Neural cell (in vitro differentiated cells): ENCODE measurements at regions not wholly inside any gene's neighbourhood (a gene's known extent, or its start where the extent isn't known, plus 50 kb on each side); places are given as distances from the start of the nearest gene placed in this dataset.

Source experiments
- H2AFZ ChIP-seq: fragments of 200-600, 300-800 bp; sonication (generic), shearing (Covaris generic); 2 replicates; pipeline ENCODE4 v1.6.0; 2014; ENCODE audit warnings: low read depth, mild to moderate bottlenecking, antibody characterized with exemption, low read length, moderate library complexity
- H3F3A ChIP-seq: fragments of 200-600 bp; shearing (Covaris generic); 2 replicates; pipeline ENCODE4 v1.6.1; 2016; ENCODE audit warnings: mild to moderate bottlenecking, moderate library complexity, mixed read lengths, antibody characterized with exemption, low read length; ENCODE audit not compliant: insufficient read depth, poor library complexity, severe bottlenecking
- H3K27ac ChIP-seq: fragments of 200-600, 300-800 bp; sonication (generic), shearing (Covaris generic); 2 replicates; pipeline ENCODE4 v1.5.1; 2014; ENCODE audit warnings: mild to moderate bottlenecking, low read length, moderate library complexity
- H3K27me3 ChIP-seq: fragments of 300-800, 200-600 bp; sonication (generic), shearing (Covaris generic); 2 replicates; pipeline ENCODE4 v1.6.0; 2014; ENCODE audit warnings: mild to moderate bottlenecking, low read depth, low read length, moderate library complexity; ENCODE audit not compliant: insufficient read depth
- H3K36me3 ChIP-seq: fragments of 300-800, 200-600 bp; sonication (generic), shearing (Covaris generic); 2 replicates; pipeline ENCODE4 v1.5.1; 2014; ENCODE audit warnings: mild to moderate bottlenecking, antibody characterized with exemption, low read length, moderate library complexity; ENCODE audit not compliant: insufficient read depth
- H3K4me2 ChIP-seq: fragments of 300-800, 200-600 bp; sonication (generic), shearing (Covaris generic); 2 replicates; pipeline ENCODE4 v1.6.0; 2014; ENCODE audit warnings: mild to moderate bottlenecking, low read length
- H3K4me3 ChIP-seq: fragments of 300-800, 200-600 bp; sonication (generic), shearing (Covaris generic); 2 replicates; pipeline ENCODE4 v1.5.1; 2014; ENCODE audit warnings: mild to moderate bottlenecking, low read length, moderate library complexity
- H3K79me2 ChIP-seq: fragments of 200-600 bp; shearing (Covaris generic); replicated peaks from 2 replicates; pipeline ENCODE4 v1.6.0; 2014; ENCODE audit warnings: mild to moderate bottlenecking, low read length, moderate library complexity; ENCODE audit not compliant: insufficient read depth
- H3K9ac ChIP-seq: fragments of 300-800, 200-600 bp; sonication (generic), shearing (Covaris generic); 2 replicates; pipeline ENCODE4 v1.6.1; 2016; ENCODE audit warnings: mild to moderate bottlenecking, low read length, mixed read lengths
- H3K9me2 ChIP-seq: fragments of 200-600 bp; shearing (Covaris generic); 2 replicates; pipeline ENCODE4 v1.6.1; 2016; ENCODE audit warnings: mild to moderate bottlenecking, low read length, mixed read lengths; ENCODE audit not compliant: insufficient read depth
- H3K9me3 ChIP-seq: fragments of 200-600, 300-800 bp; sonication (generic), shearing (Covaris generic); 2 replicates; pipeline ENCODE4 v1.6.1; 2016; ENCODE audit warnings: mild to moderate bottlenecking, mixed run types, low read length, moderate library complexity, mixed read lengths
- H4K20me1 ChIP-seq: fragments of 200-600 bp; shearing (Covaris generic); 2 replicates; pipeline ENCODE4 v1.6.1; 2016; ENCODE audit warnings: mild to moderate bottlenecking, mixed run types; ENCODE audit not compliant: insufficient read depth
- CTCF ChIP-seq: fragments of 450-650 bp; IDR thresholded peaks from 2 replicates; pipeline ENCODE4 v1.5.1; 2014; ENCODE audit warnings: antibody characterized with exemption, mild to moderate bottlenecking, moderate library complexity; ENCODE audit not compliant: poor library complexity, severe bottlenecking
- EP300 ChIP-seq: fragments of 450-650 bp; conservative IDR thresholded peaks from 2 replicates; pipeline ENCODE4 v1.6.1; 2014; ENCODE audit warnings: antibody characterized with exemption, mild to moderate bottlenecking, moderate library complexity; ENCODE audit not compliant: poor library complexity, severe bottlenecking
- EZH2 ChIP-seq: fragments of 200-600, 300-800 bp; shearing (Covaris generic), sonication (generic); IDR thresholded peaks from 2 replicates; pipeline ENCODE4 v1.6.1; 2014; ENCODE audit warnings: antibody characterized with exemption, low read length, borderline replicate concordance, mild to moderate bottlenecking; ENCODE audit not compliant: insufficient read depth, poor library complexity, severe bottlenecking
- MXI1 ChIP-seq: fragments of 450-650 bp; conservative IDR thresholded peaks from 2 replicates; pipeline ENCODE4 v1.6.1; 2014; ENCODE audit warnings: antibody characterized with exemption, mild to moderate bottlenecking; ENCODE audit not compliant: poor library complexity, severe bottlenecking
- POLR2AphosphoS5 ChIP-seq: IDR thresholded peaks from 2 replicates; pipeline ENCODE4 v1.6.1; 2012
- RAD21 ChIP-seq: fragments of 450-650 bp; conservative IDR thresholded peaks from 2 replicates; pipeline ENCODE4 v1.6.1; 2014; ENCODE audit warnings: antibody characterized with exemption, mild to moderate bottlenecking, moderate library complexity
- SMC3 ChIP-seq: fragments of 450-650 bp; conservative IDR thresholded peaks from 2 replicates; pipeline ENCODE4 v1.6.1; 2014; ENCODE audit warnings: antibody characterized with exemption, mild to moderate bottlenecking, moderate library complexity; ENCODE audit not compliant: poor library complexity
- TAF1 ChIP-seq: IDR thresholded peaks from 2 replicates; pipeline ENCODE4 v1.6.1; 2012; ENCODE audit warnings: low read depth
- TF ChIP-seq, protein P1 (sequence below): IDR thresholded peaks from 2 replicates; pipeline ENCODE4 v1.6.1; 2012; ENCODE audit warnings: borderline replicate concordance

DNA sequence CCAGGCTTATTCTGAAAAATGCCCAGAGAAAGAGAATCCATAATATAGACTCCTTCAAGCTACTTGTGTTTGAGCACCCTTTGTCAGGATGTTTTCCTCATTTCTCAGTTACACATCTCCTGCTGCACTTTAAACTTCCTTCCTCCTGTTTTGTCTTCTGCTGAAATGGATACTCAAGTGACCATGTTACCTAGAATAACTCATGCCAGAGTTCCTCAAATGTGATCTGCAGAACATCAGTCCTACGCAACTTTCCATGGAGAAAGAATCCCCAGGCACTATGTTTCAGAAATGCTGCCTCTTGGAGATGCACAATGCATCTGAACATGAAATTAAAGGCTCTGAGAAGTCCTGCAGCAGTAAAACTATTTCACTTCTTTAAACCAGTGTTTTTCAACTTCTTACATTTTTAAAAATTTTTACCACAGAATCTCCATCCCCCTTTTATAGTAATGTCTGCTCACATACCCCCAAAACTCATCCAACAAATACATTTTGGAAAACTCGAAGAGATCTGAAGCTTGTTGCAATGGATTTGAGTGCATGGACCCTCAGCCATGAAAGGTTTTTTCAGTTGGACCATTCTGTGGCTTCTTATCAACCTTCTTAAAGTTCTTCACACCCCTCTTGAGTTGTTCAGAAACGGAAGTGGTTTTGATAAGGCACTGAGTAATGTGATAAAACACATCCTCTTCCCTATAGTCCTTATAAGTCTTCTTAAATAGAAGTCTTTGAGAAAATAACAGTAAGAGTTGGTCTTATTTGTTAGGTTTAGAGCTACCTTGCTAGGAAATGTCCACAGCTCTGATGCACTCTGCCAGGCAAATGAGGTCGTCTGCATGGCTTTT, 84.5 kb upstream of the KCNA1 start:
- Histone ChIP-seq H3K9me2 (no peaks in the 10 kb centered on the region), H3K27ac (no peak overlapping the region), H3K79me2 (peaks cover 6% of the 10 kb centered on the region), H3F3A (no peaks in the 10 kb centered on the region), H2AFZ (no peak overlapping the region), H3K4me2 (no peak overlapping the region), H3K4me3 (no peak overlapping the region), H3K27me3 (no peaks in the 10 kb centered on the region), H4K20me1 (no peaks in the 10 kb centered on the region), H3K36me3 (no peaks in the 10 kb centered on the region), H3K9ac (no peak overlapping the region), H3K9me3 (no peaks in the 10 kb centered on the region)
- TF ChIP-seq, protein P1, sequence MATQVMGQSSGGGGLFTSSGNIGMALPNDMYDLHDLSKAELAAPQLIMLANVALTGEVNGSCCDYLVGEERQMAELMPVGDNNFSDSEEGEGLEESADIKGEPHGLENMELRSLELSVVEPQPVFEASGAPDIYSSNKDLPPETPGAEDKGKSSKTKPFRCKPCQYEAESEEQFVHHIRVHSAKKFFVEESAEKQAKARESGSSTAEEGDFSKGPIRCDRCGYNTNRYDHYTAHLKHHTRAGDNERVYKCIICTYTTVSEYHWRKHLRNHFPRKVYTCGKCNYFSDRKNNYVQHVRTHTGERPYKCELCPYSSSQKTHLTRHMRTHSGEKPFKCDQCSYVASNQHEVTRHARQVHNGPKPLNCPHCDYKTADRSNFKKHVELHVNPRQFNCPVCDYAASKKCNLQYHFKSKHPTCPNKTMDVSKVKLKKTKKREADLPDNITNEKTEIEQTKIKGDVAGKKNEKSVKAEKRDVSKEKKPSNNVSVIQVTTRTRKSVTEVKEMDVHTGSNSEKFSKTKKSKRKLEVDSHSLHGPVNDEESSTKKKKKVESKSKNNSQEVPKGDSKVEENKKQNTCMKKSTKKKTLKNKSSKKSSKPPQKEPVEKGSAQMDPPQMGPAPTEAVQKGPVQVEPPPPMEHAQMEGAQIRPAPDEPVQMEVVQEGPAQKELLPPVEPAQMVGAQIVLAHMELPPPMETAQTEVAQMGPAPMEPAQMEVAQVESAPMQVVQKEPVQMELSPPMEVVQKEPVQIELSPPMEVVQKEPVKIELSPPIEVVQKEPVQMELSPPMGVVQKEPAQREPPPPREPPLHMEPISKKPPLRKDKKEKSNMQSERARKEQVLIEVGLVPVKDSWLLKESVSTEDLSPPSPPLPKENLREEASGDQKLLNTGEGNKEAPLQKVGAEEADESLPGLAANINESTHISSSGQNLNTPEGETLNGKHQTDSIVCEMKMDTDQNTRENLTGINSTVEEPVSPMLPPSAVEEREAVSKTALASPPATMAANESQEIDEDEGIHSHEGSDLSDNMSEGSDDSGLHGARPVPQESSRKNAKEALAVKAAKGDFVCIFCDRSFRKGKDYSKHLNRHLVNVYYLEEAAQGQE, result no peak
- TF ChIP-seq POLR2AphosphoS5 (no peak), MXI1 (no peak), CTCF (no peak), EZH2 (no peak), RAD21 (no peak), EP300 (no peak), TAF1 (no peak), SMC3 (no peak)

GRCh38 chr12:4826909-4827308, 82.8 kb upstream of the KCNA1 start:
- Histone ChIP-seq H3K27me3 (no peaks in the 10 kb centered on the region), H3F3A (no peaks in the 10 kb centered on the region), H3K36me3 (no peaks in the 10 kb centered on the region), H3K79me2 (peaks cover 5% of the 10 kb centered on the region), H4K20me1 (no peaks in the 10 kb centered on the region), H2AFZ (no peak overlapping the region), H3K27ac (no peak overlapping the region), H3K4me2 (no peak overlapping the region), H3K9me3 (no peaks in the 10 kb centered on the region), H3K4me3 (no peak overlapping the region), H3K9ac (no peak overlapping the region), H3K9me2 (no peaks in the 10 kb centered on the region)
- TF ChIP-seq RAD21 (no peak), TAF1 (no peak), EZH2 (no peak), CTCF (no peak), SMC3 (no peak), EP300 (no peak), POLR2AphosphoS5 (no peak), MXI1 (no peak)
- TF ChIP-seq, protein P1, result no peak
